MM.1S (cell line): ENCODE measurements at regions not wholly inside any gene's neighbourhood (a gene's known extent, or its start where the extent isn't known, plus 50 kb on each side); places are given as distances from the start of the nearest gene placed in this dataset.

Experiments
- DNase-seq: peaks from one replicate; pipeline ENCODE4 v3.0.0-alpha.2; 2015
- H2AFZ ChIP-seq: fragments of 300-600 bp; sonication (generic); 2 replicates; pipeline ENCODE4 v1.6.0; 2016; ENCODE audit warnings: antibody characterized with exemption, low read length
- H3F3A ChIP-seq: fragments of 300-600 bp; sonication (generic); 2 replicates; pipeline ENCODE4 v1.6.1; 2016; ENCODE audit warnings: mild to moderate bottlenecking, antibody characterized with exemption, low read length, moderate library complexity, mixed read lengths; ENCODE audit not compliant: insufficient read depth
- H3K27ac ChIP-seq: fragments of 300-600 bp; sonication (generic); 2 replicates; pipeline ENCODE4 v1.5.1; 2016; ENCODE audit warnings: mild to moderate bottlenecking, low read length
- H3K27me3 ChIP-seq: fragments of 300-600 bp; sonication (generic); replicated peaks from 2 replicates; pipeline ENCODE4 v1.6.0; 2016; ENCODE audit warnings: low read length; ENCODE audit not compliant: insufficient read depth
- H3K36me3 ChIP-seq: fragments of 300-600 bp; sonication (generic); replicated peaks from 2 replicates; pipeline ENCODE4 v1.6.1; 2016; ENCODE audit warnings: mild to moderate bottlenecking, low read length, mixed read lengths; ENCODE audit not compliant: insufficient read depth
- H3K4me1 ChIP-seq: fragments of 300-600 bp; sonication (generic); 2 replicates; pipeline ENCODE4 v1.6.1; 2016; ENCODE audit warnings: low read length, mixed read lengths
- H3K4me2 ChIP-seq: fragments of 300-600 bp; sonication (generic); 2 replicates; pipeline ENCODE4 v1.6.0; 2016; ENCODE audit warnings: low read depth, low read length
- H3K4me3 ChIP-seq: fragments of 300-600 bp; sonication (generic); 2 replicates; pipeline ENCODE4 v1.5.1; 2016; ENCODE audit warnings: low read length, mixed read lengths
- H3K79me2 ChIP-seq: fragments of 300-600 bp; sonication (generic); 2 replicates; pipeline ENCODE4 v1.6.1; 2016; ENCODE audit warnings: mixed run types, low read length, mixed read lengths
- H3K9ac ChIP-seq: fragments of 300-600 bp; sonication (generic); 2 replicates; pipeline ENCODE4 v1.6.1; 2016; ENCODE audit warnings: low read length, mixed read lengths
- H3K9me2 ChIP-seq: fragments of 300-600 bp; sonication (generic); replicated peaks from 2 replicates; pipeline ENCODE4 v1.6.1; 2016; ENCODE audit warnings: mild to moderate bottlenecking, low read length, mixed read lengths; ENCODE audit not compliant: insufficient read depth
- H3K9me3 ChIP-seq: fragments of 300-600 bp; sonication (generic); replicated peaks from 2 replicates; pipeline ENCODE4 v1.6.1; 2016; ENCODE audit warnings: mild to moderate bottlenecking, low read length, mixed read lengths; ENCODE audit not compliant: insufficient read depth
- H4K20me1 ChIP-seq: fragments of 300-600 bp; sonication (generic); 2 replicates; pipeline ENCODE4 v1.6.1; 2016; ENCODE audit warnings: mild to moderate bottlenecking, low read length, moderate library complexity, mixed read lengths; ENCODE audit not compliant: insufficient read depth
- EZH2 ChIP-seq: fragments of 300-600 bp; sonication (generic); optimal IDR thresholded peaks from 2 replicates; pipeline ENCODE3; 2017; ENCODE audit warnings: low read depth, mild to moderate bottlenecking, antibody characterized with exemption, low read length, mixed read lengths
- EZH2phosphoT487 ChIP-seq: fragments of 300-600 bp; sonication (generic); IDR thresholded peaks from 2 replicates; pipeline ENCODE4 v1.6.1; 2018; ENCODE audit warnings: antibody characterized with exemption, low read length
- TF ChIP-seq, protein P1 (sequence below): fragments of 300-600 bp; sonication (generic); IDR thresholded peaks from 2 replicates; pipeline ENCODE4 v1.5.1; 2016; ENCODE audit warnings: antibody characterized with exemption, low read length, mixed read lengths

DNA sequence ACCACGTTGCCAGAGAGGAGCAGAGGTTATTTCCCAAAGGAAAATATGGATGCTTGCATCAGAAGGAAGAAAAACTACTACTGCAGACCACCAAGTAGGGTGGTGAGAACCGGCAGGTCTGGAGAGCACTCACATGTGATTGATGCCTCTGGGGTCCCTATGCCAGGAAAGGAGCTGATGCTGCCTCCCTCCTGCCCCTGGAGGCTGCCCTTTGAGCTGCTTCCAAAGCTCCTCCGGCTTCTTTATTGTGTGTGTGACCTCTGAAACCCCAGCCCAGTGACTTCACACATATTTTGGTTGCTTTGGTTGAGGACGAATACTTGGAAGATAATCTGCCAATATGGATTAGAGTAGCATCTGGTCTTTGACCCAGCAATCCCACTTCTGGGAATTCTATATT lies 133.4 kb downstream of the AACS start:
- no peaks in the 10 kb centered on the region for H3K9me2 ChIP-seq
- H3K4me1 ChIP-seq, result no peaks in the 10 kb centered on the region
- no peaks in the 10 kb centered on the region for H3K36me3 ChIP-seq
- TF ChIP-seq, protein P1, sequence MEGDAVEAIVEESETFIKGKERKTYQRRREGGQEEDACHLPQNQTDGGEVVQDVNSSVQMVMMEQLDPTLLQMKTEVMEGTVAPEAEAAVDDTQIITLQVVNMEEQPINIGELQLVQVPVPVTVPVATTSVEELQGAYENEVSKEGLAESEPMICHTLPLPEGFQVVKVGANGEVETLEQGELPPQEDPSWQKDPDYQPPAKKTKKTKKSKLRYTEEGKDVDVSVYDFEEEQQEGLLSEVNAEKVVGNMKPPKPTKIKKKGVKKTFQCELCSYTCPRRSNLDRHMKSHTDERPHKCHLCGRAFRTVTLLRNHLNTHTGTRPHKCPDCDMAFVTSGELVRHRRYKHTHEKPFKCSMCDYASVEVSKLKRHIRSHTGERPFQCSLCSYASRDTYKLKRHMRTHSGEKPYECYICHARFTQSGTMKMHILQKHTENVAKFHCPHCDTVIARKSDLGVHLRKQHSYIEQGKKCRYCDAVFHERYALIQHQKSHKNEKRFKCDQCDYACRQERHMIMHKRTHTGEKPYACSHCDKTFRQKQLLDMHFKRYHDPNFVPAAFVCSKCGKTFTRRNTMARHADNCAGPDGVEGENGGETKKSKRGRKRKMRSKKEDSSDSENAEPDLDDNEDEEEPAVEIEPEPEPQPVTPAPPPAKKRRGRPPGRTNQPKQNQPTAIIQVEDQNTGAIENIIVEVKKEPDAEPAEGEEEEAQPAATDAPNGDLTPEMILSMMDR, result no peak
- H3F3A ChIP-seq, result no peaks in the 10 kb centered on the region
- H3K4me2 ChIP-seq, result no peak overlapping the region
- no peak overlapping the region for H3K4me3 ChIP-seq
- DNase-seq, result no peak
- no peak overlapping the region for H2AFZ ChIP-seq
- H3K9me3 ChIP-seq, result no peaks in the 10 kb centered on the region
- H3K27ac ChIP-seq, result no peak overlapping the region
- no peak overlapping the region for H3K9ac ChIP-seq
- H3K27me3 ChIP-seq, result no peaks in the 10 kb centered on the region
- no peaks in the 10 kb centered on the region for H4K20me1 ChIP-seq
- H3K79me2 ChIP-seq, result no peaks in the 10 kb centered on the region

DNA sequence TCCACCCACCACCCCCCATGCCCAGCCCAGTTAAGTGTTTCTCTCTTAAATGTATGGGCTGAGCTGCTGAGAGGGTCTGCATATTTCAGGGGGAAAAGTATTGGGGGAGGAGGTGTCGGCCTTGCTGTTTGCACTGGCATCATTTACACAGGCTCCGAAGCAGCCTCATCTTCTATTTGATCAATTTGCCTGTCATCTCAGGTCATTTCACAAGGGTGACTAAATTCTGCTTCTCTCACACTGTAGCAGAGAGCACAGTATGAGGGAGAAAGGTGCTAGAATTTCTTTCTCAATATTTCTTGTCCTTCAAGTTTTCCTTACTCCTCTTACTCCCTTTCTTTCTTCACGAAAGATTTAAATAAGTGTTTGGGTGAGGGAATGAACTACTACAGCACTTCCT lies 135.9 kb downstream of the AACS start:
- Histone ChIP-seq H3F3A (no peaks in the 10 kb centered on the region), H3K4me2 (no peak overlapping the region), H3K4me1 (no peaks in the 10 kb centered on the region), H3K27ac (no peak overlapping the region), H4K20me1 (no peaks in the 10 kb centered on the region), H3K9me2 (no peaks in the 10 kb centered on the region), H3K9ac (no peak overlapping the region), H3K4me3 (no peak overlapping the region), H2AFZ (no peak overlapping the region), H3K27me3 (no peaks in the 10 kb centered on the region), H3K9me3 (no peaks in the 10 kb centered on the region), H3K79me2 (no peaks in the 10 kb centered on the region), H3K36me3 (no peaks in the 10 kb centered on the region)
- no peak for TF ChIP-seq EZH2phosphoT487
- TF ChIP-seq, protein P1, result no peak
- TF ChIP-seq EZH2, result no peak
- DNase-seq, result no peak

DNA sequence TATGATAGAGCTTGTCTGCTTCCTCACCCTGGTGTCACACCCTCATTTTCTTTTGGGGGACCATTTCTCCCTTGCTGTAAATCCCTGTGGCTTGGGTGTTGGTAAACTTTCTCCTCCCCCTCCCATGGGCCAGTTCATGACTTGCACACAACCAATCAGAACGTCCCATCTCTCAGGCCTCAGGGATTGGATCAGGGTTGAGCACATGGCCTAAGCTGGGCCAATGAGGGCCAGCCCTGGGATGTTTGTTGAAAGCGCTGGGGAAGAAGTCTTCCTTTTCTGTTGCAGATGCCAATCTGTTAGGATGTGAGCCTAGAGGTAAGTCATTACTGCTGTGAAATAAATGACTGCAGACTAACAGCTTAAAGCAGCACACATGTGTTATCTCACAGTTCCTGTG lies 136.7 kb downstream of the AACS start:
- Histone ChIP-seq H3K9me3 (no peaks in the 10 kb centered on the region), H2AFZ (no peak overlapping the region), H4K20me1 (no peaks in the 10 kb centered on the region), H3K27me3 (no peaks in the 10 kb centered on the region), H3F3A (no peaks in the 10 kb centered on the region), H3K27ac (no peak overlapping the region), H3K36me3 (no peaks in the 10 kb centered on the region), H3K4me1 (no peaks in the 10 kb centered on the region), H3K9me2 (no peaks in the 10 kb centered on the region), H3K9ac (no peak overlapping the region), H3K4me2 (no peak overlapping the region), H3K79me2 (no peaks in the 10 kb centered on the region), H3K4me3 (no peak overlapping the region)
- DNase-seq, result no peak
- TF ChIP-seq, protein P1, result no peak
- TF ChIP-seq EZH2phosphoT487, result no peak
- no peak for TF ChIP-seq EZH2

DNA sequence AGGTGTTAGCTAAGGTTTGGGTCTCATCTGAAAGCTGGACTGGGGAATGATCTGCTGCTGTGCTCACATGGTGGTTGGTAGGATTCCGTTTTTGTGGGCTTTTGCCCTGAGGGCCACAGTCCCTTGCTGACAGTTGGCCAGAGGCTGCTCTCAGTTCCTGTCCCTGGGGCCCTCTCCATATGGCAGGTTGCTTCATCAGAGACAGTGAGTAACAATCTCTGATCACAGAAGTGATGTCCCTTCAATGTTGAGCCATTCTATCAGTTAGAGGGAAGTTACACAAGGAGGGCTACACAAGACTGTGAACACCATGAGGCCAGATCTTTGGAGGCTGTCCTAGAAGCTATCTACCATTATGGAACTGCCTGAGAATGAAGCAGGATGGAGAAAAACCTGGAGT lies 137.2 kb downstream of the AACS start:
- no peak overlapping the region for H2AFZ ChIP-seq
- no peak overlapping the region for H3K4me3 ChIP-seq
- no peaks in the 10 kb centered on the region for H3K9me2 ChIP-seq
- no peak for DNase-seq
- TF ChIP-seq EZH2 (no peak), EZH2phosphoT487 (no peak)
- TF ChIP-seq, protein P1, result no peak
- no peak overlapping the region for H3K4me2 ChIP-seq
- H3K36me3 ChIP-seq, result no peaks in the 10 kb centered on the region
- H3K27ac ChIP-seq, result no peak overlapping the region
- H4K20me1 ChIP-seq, result no peaks in the 10 kb centered on the region
- H3K79me2 ChIP-seq, result no peaks in the 10 kb centered on the region
- H3K27me3 ChIP-seq, result no peaks in the 10 kb centered on the region
- H3F3A ChIP-seq, result no peaks in the 10 kb centered on the region
- H3K9me3 ChIP-seq, result no peaks in the 10 kb centered on the region
- no peak overlapping the region for H3K9ac ChIP-seq
- no peaks in the 10 kb centered on the region for H3K4me1 ChIP-seq
